Keratinocyte (primary cell): ENCODE measurements at regions not wholly inside any gene's neighbourhood (a gene's known extent, or its start where the extent isn't known, plus 50 kb on each side); places are given as distances from the start of the nearest gene placed in this dataset.
A peak's percentile ranks its signal among the peaks of the same experiment; 100 is the strongest.

ENCODE experiments used
- DNase-seq: peaks from one replicate; pipeline ENCODE4 v3.0.0-alpha.2; 2011; ENCODE audit warnings: low read depth, missing footprints, low spot score
- FAIRE-seq: peaks from 2 replicates; lab custom pipeline; 2011; peaks lifted over from hg19 to GRCh38; lab: Jason Lieb, UNC
- H2AFZ ChIP-seq: 2 replicates; pipeline ENCODE4 v1.6.0; 2012; ENCODE audit warnings: low read length, control low read depth, inconsistent platforms; ENCODE audit not compliant: control insufficient read depth
- H3K27ac ChIP-seq: 2 replicates; pipeline ENCODE4 v1.5.1; 2011; ENCODE audit warnings: low read length; ENCODE audit not compliant: control insufficient read depth, insufficient read depth
- H3K27me3 ChIP-seq: 3 replicates; pipeline ENCODE4 v1.6.0; 2011; ENCODE audit warnings: low read length; ENCODE audit not compliant: control insufficient read depth, insufficient read depth; ENCODE audit errors: extremely low read depth
- H3K36me3 ChIP-seq, 2 experiments: 2 replicates in 1 of 2; 3 replicates in 1 of 2; pipeline ENCODE4 v1.5.1; 2011; ENCODE audit warnings: low read length in 2 of 2, mild to moderate bottlenecking in 1 of 2; ENCODE audit not compliant: control insufficient read depth in 2 of 2, insufficient read depth in 2 of 2; ENCODE audit errors: extremely low read depth in 1 of 2
- H3K4me1 ChIP-seq: 3 replicates; pipeline ENCODE4 v1.5.1; 2011; ENCODE audit warnings: low read length; ENCODE audit not compliant: control insufficient read depth, insufficient read depth; ENCODE audit errors: extremely low read depth
- H3K4me2 ChIP-seq: 3 replicates; pipeline ENCODE4 v1.6.0; 2011; ENCODE audit warnings: low read depth, low read length; ENCODE audit not compliant: control insufficient read depth, insufficient read depth; ENCODE audit errors: extremely low read depth
- H3K4me3 ChIP-seq, 3 experiments: fragments of 200-600 bp in 1 of 3; sonication (generic) in 1 of 3; 2 replicates in 2 of 3; 3 replicates in 1 of 3; pipeline ENCODE4 v1.5.1; 2011 to 2016; ENCODE audit warnings: low read length in 3 of 3, mild to moderate bottlenecking in 3 of 3, control low read depth in 2 of 3, inconsistent platforms in 1 of 3, low read depth in 1 of 3, mixed read lengths in 1 of 3, mixed run types in 1 of 3, moderate library complexity in 1 of 3; ENCODE audit not compliant: control insufficient read depth in 2 of 3, insufficient read depth in 2 of 3; ENCODE audit errors: extremely low read depth in 1 of 3
- H3K79me2 ChIP-seq: 2 replicates; pipeline ENCODE4 v1.6.0; 2012; ENCODE audit warnings: low read length; ENCODE audit not compliant: control insufficient read depth, insufficient read depth
- H3K9ac ChIP-seq: 3 replicates; pipeline ENCODE4 v1.6.0; 2011; ENCODE audit warnings: low read length; ENCODE audit not compliant: control insufficient read depth, insufficient read depth; ENCODE audit errors: extremely low read depth
- H3K9me1 ChIP-seq: 3 replicates; pipeline ENCODE4 v1.6.0; 2011; ENCODE audit warnings: low read length; ENCODE audit not compliant: control insufficient read depth, insufficient read depth; ENCODE audit errors: extremely low read depth
- H3K9me3 ChIP-seq: 2 replicates; pipeline ENCODE4 v1.5.1; 2012; ENCODE audit warnings: low read depth, low read length; ENCODE audit not compliant: control insufficient read depth
- H4K20me1 ChIP-seq: 3 replicates; pipeline ENCODE4 v1.6.0; 2011; ENCODE audit warnings: low read length; ENCODE audit not compliant: control insufficient read depth, insufficient read depth; ENCODE audit errors: extremely low read depth
- EZH2 ChIP-seq: IDR thresholded peaks from one replicate; pipeline ENCODE4 v1.6.1; 2012; ENCODE audit warnings: inconsistent platforms, mild to moderate bottlenecking, low read length, moderate library complexity
- dilution Hi-C: fragments of 300-500 bp; cut with MboI; formaldehyde crosslinking; loops from one replicate; pipeline ENCODE4 v1.7.0; 2020; ENCODE audit warnings: low sequenced_read_pairs; ENCODE audit not compliant: extremely low pct_ligation_motif_present
- TF ChIP-seq, protein P1 (sequence below), 3 experiments: IDR thresholded peaks in 1 of 3; conservative IDR thresholded peaks in 1 of 3; optimal IDR thresholded peaks in 1 of 3; 2 replicates in 2 of 3; 3 replicates in 1 of 3; pipeline versions ENCODE3 to v1.5.1; 2011; ENCODE audit warnings: low read length in 3 of 3, mild to moderate bottlenecking in 3 of 3, moderate library complexity in 2 of 3, control low read depth in 1 of 3, inconsistent platforms in 1 of 3; ENCODE audit not compliant: insufficient read depth in 2 of 3; ENCODE audit errors: extremely low read depth in 1 of 3

DNA sequence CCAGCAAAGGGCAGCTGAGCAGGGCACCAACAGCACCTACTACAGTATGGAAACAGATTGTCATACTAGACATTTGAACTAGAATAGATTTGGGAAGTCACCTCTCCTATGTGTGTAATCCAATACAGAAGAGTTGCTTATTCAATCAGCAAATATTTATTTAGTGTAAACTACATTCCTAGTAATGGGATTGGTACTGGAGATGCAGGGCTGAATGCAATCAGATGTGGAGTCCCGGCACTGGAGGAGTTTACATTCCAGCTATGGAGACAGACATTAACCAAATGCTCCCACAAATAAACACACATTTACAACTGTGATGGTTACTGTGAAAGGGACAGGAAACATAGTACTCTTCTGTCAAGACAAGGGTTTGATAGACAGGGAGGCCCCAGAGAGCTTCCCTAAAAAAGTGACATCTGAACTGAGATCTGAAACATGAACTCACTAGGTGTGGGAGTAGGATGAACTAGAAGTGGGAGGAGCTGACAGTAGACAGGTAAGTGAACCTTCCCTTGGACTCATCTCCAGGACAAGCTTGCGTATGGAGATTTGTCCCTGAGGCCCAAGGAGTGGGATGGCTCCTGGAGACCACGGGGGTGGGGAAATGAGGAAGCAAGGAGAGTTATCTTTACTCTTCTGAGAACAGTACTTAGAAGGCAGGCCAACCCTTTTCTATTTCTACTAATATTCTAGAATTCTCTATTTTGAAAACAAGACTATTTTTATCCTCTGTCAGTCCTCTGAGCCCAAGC, 420.5 kb downstream of the MAFB start:
- peaks cover 3% of the 10 kb centered on the region for H3K27me3 ChIP-seq
- H3K79me2 ChIP-seq, result no peaks in the 10 kb centered on the region
- TF ChIP-seq, protein P1, sequence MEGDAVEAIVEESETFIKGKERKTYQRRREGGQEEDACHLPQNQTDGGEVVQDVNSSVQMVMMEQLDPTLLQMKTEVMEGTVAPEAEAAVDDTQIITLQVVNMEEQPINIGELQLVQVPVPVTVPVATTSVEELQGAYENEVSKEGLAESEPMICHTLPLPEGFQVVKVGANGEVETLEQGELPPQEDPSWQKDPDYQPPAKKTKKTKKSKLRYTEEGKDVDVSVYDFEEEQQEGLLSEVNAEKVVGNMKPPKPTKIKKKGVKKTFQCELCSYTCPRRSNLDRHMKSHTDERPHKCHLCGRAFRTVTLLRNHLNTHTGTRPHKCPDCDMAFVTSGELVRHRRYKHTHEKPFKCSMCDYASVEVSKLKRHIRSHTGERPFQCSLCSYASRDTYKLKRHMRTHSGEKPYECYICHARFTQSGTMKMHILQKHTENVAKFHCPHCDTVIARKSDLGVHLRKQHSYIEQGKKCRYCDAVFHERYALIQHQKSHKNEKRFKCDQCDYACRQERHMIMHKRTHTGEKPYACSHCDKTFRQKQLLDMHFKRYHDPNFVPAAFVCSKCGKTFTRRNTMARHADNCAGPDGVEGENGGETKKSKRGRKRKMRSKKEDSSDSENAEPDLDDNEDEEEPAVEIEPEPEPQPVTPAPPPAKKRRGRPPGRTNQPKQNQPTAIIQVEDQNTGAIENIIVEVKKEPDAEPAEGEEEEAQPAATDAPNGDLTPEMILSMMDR (optimal IDR thresholded peaks at IDR 0.05 in 1 of 3, IDR thresholded peaks at IDR 0.05 in 1 of 3, conservative IDR thresholded peaks at IDR 0.05 in 1 of 3; ENCODE audit: extremely low read depth in 1 of 3, insufficient read depth in 2 of 3, low read length in 3 of 3), result no peak
- no peak for TF ChIP-seq EZH2
- H3K9me3 ChIP-seq, result no peaks in the 10 kb centered on the region
- dilution Hi-C loops, result no loop called here
- FAIRE-seq (no peak), DNase-seq (no peak)
- no peak overlapping the region for H3K4me3 ChIP-seq
- H3K4me2 ChIP-seq, result no peak overlapping the region
- H4K20me1 ChIP-seq, result no peaks in the 10 kb centered on the region
- no peaks in the 10 kb centered on the region for H3K9me1 ChIP-seq
- no peaks in the 10 kb centered on the region for H3K36me3 ChIP-seq
- no peaks in the 10 kb centered on the region for H3K4me1 ChIP-seq
- H2AFZ ChIP-seq, result no peak overlapping the region
- no peak overlapping the region for H3K27ac ChIP-seq
- H3K9ac ChIP-seq, result no peak overlapping the region

DNA sequence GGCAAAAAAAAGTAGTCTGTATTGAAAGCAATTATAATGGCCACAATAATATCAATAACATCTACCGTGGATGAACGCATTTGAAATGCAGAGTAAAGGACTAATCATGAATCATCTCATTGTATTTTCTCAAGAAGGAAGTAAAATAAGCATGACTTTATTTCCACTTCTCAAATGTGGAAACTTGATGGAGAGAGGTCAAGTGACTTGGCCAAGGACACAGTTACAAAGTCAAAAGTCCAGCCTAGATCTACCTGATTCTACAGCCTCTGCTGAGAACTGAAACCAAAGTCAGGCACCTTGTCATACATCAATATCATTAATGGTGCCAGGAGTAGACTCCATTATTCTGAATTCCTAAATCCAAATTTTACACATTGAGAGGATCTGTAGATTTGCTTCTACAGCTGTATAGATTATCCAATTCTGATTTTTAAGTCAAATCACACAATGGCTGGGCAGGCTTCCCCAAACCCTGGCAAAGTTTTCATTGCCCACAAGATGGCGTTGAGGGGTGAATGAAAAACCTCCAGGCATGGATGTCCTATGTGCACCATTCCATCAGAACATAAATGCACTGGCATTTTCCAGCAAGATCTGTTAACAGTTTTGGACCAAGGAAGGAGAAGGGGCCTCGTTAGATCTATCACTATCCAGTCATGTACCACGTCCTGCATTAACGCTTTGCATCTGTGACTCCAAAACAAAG, 423.1 kb downstream of the MAFB start:
- H4K20me1 ChIP-seq, result no peaks in the 10 kb centered on the region
- no peaks in the 10 kb centered on the region for H3K4me1 ChIP-seq
- H3K36me3 ChIP-seq, result no peaks in the 10 kb centered on the region
- H3K9me3 ChIP-seq, result no peaks in the 10 kb centered on the region
- no peaks in the 10 kb centered on the region for H3K9me1 ChIP-seq
- H3K79me2 ChIP-seq, result no peaks in the 10 kb centered on the region
- dilution Hi-C loops, result no loop called here
- H3K4me3 ChIP-seq, result no peak overlapping the region
- no peak overlapping the region for H2AFZ ChIP-seq
- no peak overlapping the region for H3K9ac ChIP-seq
- no peak for DNase-seq
- TF ChIP-seq EZH2, result no peak
- TF ChIP-seq, protein P1 (optimal IDR thresholded peaks at IDR 0.05 in 1 of 3, IDR thresholded peaks at IDR 0.05 in 1 of 3, conservative IDR thresholded peaks at IDR 0.05 in 1 of 3; ENCODE audit: extremely low read depth in 1 of 3, insufficient read depth in 2 of 3, low read length in 3 of 3), result peak; percentile 55 to 69 (median 57)
- no peak overlapping the region for H3K27ac ChIP-seq
- peaks cover 3% of the 10 kb centered on the region for H3K27me3 ChIP-seq
- no peak overlapping the region for H3K4me2 ChIP-seq
- peak; percentile 83 for FAIRE-seq
